Right atrium auricular region (tissue), 2 donors: ENCODE measurements at regions not wholly inside any gene's neighbourhood (a gene's known extent, or its start where the extent isn't known, plus 50 kb on each side); places are given as distances from the start of the nearest gene placed in this dataset.

Source experiments
- DNase-seq: peaks from one replicate; pipeline ENCODE4 v3.0.0-alpha.2; 2019; ENCODE audit warnings: low spot score
- H3K27ac ChIP-seq, 2 donors: fragments of 200-600 bp; sonication (generic); 1 replicate in 1 of 2; 2 replicates in 1 of 2; pipeline ENCODE4 v1.5.1; 2016 to 2019
- H3K27me3 ChIP-seq, 2 donors: fragments of 200-600 bp; sonication (generic); one replicate each; pipeline versions ENCODE4 v1.5.1 to v1.6.0; 2017 to 2019
- H3K36me3 ChIP-seq: fragments of 200-600 bp; sonication (generic); one replicate; pipeline ENCODE4 v1.5.1; 2016
- H3K4me1 ChIP-seq, 2 donors: fragments of 200-600 bp; sonication (generic); one replicate each; pipeline versions ENCODE4 v1.5.1 to v1.6.0; 2017 to 2019
- H3K4me3 ChIP-seq, 2 donors: fragments of 200-600 bp; sonication (generic); 1 replicate in 1 of 2; 2 replicates in 1 of 2; pipeline ENCODE4 v1.5.1; 2017 to 2019; ENCODE audit warnings: mild to moderate bottlenecking in 1 of 2, moderate library complexity in 1 of 2
- H3K9me3 ChIP-seq, 2 donors: fragments of 200-600 bp; sonication (generic); one replicate each; pipeline ENCODE4 v1.5.1; 2019
- TF ChIP-seq, protein P1 (sequence below), 2 donors: fragments of 200-600 bp; sonication (generic); IDR thresholded peaks; one replicate each; pipeline ENCODE4 v1.5.1; 2019; ENCODE audit warnings: antibody characterized with exemption in 2 of 2

DNA sequence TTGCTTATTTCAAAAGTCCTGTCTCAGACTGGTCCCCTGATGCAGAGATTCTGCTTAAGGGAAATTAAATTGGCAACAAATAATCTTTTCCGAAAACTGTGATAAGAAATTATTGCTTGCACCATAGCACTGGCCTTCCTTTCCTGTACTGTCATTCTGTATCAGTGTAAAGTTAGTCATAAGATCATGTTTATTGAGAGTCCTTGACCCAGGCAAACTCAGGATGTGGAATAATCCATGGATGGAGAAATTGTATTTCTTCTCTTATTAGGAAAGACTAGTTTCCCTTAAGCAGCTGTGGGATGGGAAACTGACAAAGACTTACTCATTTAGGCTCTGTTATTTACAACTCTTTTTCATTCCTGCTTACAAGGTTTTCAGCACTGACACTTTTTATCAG is 83.0 kb upstream of the RANBP6 start:
- Histone ChIP-seq H3K36me3 (no peaks in the 10 kb centered on the region), H3K27me3 (no peaks in the 10 kb centered on the region), H3K4me3 (no peak overlapping the region), H3K4me1 (no peaks in the 10 kb centered on the region), H3K27ac (no peak overlapping the region), H3K9me3 (no peaks in the 10 kb centered on the region)
- DNase-seq = no peak
- TF ChIP-seq, protein P1, sequence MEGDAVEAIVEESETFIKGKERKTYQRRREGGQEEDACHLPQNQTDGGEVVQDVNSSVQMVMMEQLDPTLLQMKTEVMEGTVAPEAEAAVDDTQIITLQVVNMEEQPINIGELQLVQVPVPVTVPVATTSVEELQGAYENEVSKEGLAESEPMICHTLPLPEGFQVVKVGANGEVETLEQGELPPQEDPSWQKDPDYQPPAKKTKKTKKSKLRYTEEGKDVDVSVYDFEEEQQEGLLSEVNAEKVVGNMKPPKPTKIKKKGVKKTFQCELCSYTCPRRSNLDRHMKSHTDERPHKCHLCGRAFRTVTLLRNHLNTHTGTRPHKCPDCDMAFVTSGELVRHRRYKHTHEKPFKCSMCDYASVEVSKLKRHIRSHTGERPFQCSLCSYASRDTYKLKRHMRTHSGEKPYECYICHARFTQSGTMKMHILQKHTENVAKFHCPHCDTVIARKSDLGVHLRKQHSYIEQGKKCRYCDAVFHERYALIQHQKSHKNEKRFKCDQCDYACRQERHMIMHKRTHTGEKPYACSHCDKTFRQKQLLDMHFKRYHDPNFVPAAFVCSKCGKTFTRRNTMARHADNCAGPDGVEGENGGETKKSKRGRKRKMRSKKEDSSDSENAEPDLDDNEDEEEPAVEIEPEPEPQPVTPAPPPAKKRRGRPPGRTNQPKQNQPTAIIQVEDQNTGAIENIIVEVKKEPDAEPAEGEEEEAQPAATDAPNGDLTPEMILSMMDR (IDR thresholded peaks at IDR 0.05) = no peak

DNA sequence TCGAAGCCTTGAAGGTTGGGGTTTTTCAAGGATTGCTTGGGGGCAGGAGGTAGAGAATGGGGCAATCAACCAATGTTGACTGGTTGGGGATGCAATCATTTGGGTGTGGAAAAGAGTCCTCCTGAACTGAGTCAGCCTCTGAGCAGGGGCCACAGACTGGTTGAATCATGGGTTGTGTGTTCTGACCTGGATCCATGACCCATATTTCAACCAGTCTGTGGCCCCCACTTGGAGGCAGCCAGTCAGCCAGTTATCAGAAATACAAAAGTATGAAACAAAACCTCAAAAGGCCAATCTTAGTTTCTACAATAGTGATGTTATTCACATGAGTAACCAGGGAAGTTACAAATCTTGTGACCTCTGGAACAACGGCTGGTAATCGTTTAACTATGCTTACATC is 81.4 kb upstream of the RANBP6 start:
- H3K4me3 ChIP-seq = no peak overlapping the region
- no peak overlapping the region for H3K27ac ChIP-seq
- TF ChIP-seq, protein P1 (IDR thresholded peaks at IDR 0.05) = no peak
- DNase-seq = no peak
- no peaks in the 10 kb centered on the region for H3K27me3 ChIP-seq
- H3K4me1 ChIP-seq = no peaks in the 10 kb centered on the region
- no peaks in the 10 kb centered on the region for H3K9me3 ChIP-seq
- H3K36me3 ChIP-seq = no peaks in the 10 kb centered on the region

DNA sequence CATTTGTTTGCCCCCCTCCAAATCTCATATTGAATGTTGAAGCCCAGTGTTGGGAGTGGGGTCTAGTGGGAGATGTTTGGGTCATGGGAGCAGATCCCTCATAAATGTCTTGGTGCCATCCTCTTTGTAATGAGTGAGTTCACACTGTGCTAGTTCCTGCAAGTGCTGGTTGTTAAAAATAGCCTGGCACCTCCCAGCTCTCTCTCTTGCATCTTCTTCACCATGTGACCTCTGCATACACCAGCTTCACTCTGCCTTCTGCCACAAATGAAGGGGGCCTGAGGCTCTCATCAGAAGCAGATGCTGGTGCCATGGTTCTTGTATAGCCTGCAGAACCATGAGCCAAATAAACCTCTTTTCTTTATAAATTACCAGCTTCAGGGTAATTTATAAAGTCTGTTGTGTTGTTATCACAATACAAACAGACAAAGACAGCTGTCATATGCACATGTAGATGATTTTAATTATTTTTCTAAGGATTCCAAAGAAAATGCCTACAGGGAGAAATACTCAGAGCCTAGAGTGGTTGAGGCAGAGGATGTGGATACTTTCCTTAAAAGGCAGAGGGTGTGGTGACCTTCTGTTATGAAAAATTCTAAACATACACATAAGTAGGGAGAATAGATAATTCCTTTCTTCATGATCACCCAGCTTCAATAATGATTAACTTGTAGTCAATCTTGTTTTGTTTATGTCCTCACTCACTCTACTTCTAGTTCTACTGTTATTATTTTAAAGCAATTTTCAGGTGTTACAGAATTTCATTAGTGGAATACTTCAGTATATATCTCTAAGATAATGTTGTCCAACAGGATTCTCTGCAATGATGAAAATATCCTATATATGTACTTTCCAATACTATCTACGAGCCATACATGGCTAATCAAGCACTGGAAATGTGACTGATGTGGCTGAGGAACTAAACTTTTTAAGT is 75.1 kb upstream of the RANBP6 start:
- TF ChIP-seq, protein P1 (IDR thresholded peaks at IDR 0.05) = no peak

DNA sequence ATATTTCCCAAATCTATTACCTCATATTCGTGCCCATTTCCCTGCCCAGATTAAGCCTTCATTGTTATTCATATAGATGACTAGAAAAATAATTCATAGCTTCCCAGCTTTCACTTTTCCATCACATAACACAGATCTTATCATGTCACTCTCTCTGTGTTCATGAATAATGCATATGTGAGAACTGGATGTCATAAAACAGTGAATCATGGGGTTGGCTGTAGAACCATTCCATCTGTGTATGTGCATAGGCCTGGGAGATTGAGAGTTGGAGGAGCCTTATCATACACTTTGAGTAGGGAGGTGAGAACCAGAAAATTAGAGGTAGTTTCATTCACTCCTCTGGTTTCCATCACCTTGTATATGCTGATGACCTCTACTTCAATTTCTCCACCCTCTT is 73.9 kb upstream of the RANBP6 start:
- Histone ChIP-seq H3K27me3 (no peaks in the 10 kb centered on the region), H3K27ac (peak overlapping the region; percentile 60 to 83), H3K4me1 (no peaks in the 10 kb centered on the region), H3K9me3 (no peaks in the 10 kb centered on the region), H3K36me3 (no peaks in the 10 kb centered on the region), H3K4me3 (no peak overlapping the region)
- no peak for DNase-seq
- TF ChIP-seq, protein P1 (IDR thresholded peaks at IDR 0.05) = no peak

More for the DNA sequence above, 75.1 kb upstream of the RANBP6 start:
- H3K9me3 ChIP-seq = no peaks in the 10 kb centered on the region
- H3K27me3 ChIP-seq = no peaks in the 10 kb centered on the region
- H3K36me3 ChIP-seq = no peaks in the 10 kb centered on the region
- H3K4me3 ChIP-seq = no peak overlapping the region
- peak overlapping the region; percentile 60 to 83 for H3K27ac ChIP-seq
- no peaks in the 10 kb centered on the region for H3K4me1 ChIP-seq
- DNase-seq = no peak

DNA sequence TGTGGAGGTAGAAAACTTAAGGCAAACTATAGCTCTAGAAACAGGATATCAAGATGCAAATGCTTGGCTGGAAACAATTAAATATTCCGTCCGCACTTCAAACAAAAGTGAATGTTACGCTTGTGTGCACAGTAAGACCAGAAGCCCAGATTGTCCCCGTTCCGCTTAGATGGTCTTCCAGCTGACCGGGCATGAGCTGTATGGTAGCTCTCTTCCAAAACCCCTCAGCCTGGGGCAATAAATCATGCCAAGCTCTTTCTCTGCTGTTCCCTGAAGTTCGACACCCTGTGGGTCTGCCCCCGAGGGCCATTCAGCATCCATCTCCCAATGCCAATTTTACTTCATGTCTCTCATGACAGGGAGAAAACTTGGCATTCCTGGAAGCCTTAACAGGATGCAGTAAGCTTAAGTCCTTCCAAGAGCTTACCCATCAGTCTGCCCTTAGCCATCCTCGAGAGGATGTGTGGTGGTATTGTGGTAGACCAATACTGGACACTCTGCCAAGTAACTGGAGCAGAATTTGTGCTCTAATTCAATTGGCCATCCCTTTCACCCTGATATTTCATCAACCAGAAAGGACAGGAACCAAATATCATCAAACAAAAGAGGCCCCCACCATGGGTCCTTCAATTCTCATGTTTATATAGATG is 70.7 kb upstream of the RANBP6 start:
- Histone ChIP-seq H3K4me3 (no peak overlapping the region), H3K4me1 (no peaks in the 10 kb centered on the region), H3K27me3 (no peaks in the 10 kb centered on the region), H3K9me3 (no peaks in the 10 kb centered on the region), H3K36me3 (no peaks in the 10 kb centered on the region), H3K27ac (no peak overlapping the region)
- TF ChIP-seq, protein P1 (IDR thresholded peaks at IDR 0.05) = no peak
- DNase-seq = no peak
